ENCODE measurements at regions not wholly inside any gene's neighbourhood (a gene's known extent, or its start where the extent isn't known, plus 50 kb on each side); places are given as distances from the start of the nearest gene placed in this dataset.

DNA sequence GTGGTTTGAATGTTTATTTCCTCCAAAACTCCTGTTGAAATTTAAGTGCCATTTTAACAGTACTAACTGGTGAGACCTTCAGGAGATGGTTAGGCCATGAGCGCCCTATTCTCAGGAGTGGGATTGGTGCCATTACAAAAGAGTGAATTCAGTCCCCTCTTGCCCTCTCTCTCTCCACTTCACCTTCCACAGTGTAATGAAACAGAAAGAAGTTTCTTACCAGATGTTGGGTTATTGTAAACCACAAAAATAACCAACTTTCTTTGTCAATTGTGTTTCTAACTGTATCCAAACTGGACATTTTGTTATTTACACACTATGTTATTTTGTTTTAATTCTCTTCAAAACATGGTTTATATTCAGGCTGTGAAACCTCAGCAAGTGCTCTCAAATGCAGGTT lies 1734.3 kb downstream of the PCDH7 start:
- no peaks in the 10 kb centered on the region for H3K9me3 ChIP-seq (ENCODE audit: insufficient read depth, low read length)
- DNase-seq (ENCODE audit: low read depth, low spot score) = no peak
- no peaks in the 10 kb centered on the region for H3K27me3 ChIP-seq (ENCODE audit: insufficient read depth, insufficient read length)
- H3K4me3 ChIP-seq (ENCODE audit: insufficient read length, low read depth) = no peak overlapping the region
- H3K36me3 ChIP-seq (ENCODE audit: insufficient read depth, insufficient read length, low read length) = no peaks in the 10 kb centered on the region
- TF ChIP-seq YY1 (IDR thresholded peaks at IDR 0.05; ENCODE audit: insufficient read depth, insufficient read length) (no peak), SUZ12 (IDR thresholded peaks at IDR 0.05; ENCODE audit: extremely low read depth, insufficient read depth, insufficient read length) (no peak), ZNF274 (IDR thresholded peaks at IDR 0.05; ENCODE audit: low read depth, low read length) (no peak)
- no peaks in the 10 kb centered on the region for H3K4me1 ChIP-seq (ENCODE audit: insufficient read depth, insufficient read length)
- no peak overlapping the region for H3K9ac ChIP-seq (ENCODE audit: insufficient read length, low read depth)

DNA sequence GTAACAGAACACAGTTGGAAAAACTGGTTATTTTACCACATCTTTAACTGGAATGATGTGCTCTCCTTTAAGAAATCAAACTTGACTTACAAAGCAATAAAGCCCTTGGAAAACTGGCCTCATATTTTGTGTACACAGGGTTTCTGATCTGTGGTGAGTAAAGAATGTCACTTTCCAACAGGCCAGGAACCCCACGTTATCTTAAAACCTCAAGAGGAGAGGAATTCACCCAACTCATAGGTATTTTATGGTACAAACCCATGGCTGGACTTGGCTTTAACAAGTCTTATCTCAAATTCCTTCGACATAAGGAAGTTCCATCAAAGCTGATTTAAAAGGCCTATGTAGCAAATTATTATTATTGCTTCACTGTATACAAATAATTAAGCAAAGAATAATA lies 1735.1 kb downstream of the PCDH7 start:
- Histone ChIP-seq H3K9ac (ENCODE audit: insufficient read length, low read depth) (no peak overlapping the region), H3K27me3 (ENCODE audit: insufficient read depth, insufficient read length) (no peaks in the 10 kb centered on the region), H3K4me1 (ENCODE audit: insufficient read depth, insufficient read length) (no peaks in the 10 kb centered on the region), H3K4me3 (ENCODE audit: insufficient read length, low read depth) (no peak overlapping the region), H3K9me3 (ENCODE audit: insufficient read depth, low read length) (no peaks in the 10 kb centered on the region), H3K36me3 (ENCODE audit: insufficient read depth, insufficient read length, low read length) (no peaks in the 10 kb centered on the region)
- DNase-seq (ENCODE audit: low read depth, low spot score) = no peak
- TF ChIP-seq ZNF274 (IDR thresholded peaks at IDR 0.05; ENCODE audit: low read depth, low read length) (no peak), YY1 (IDR thresholded peaks at IDR 0.05; ENCODE audit: insufficient read depth, insufficient read length) (no peak), SUZ12 (IDR thresholded peaks at IDR 0.05; ENCODE audit: extremely low read depth, insufficient read depth, insufficient read length) (no peak)

DNA sequence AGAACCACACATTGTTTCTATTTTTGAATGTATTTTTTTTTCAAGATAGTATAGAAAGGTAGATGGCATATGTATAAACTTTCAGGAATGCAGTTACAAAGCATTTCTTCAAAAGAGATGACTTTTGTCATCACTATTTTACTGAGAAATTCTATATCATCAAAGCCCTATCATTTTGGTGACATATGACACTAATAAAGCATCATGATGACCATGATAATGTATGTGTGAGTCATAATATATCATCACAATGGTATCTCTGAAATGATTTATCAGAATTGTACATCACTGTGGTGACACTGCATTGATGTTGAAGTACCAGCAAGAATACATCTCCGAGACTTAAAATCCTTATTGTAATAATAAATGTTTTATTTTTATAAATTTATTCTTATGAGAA lies 1740.8 kb downstream of the PCDH7 start:
- H3K4me1 ChIP-seq (ENCODE audit: insufficient read depth, insufficient read length) = no peaks in the 10 kb centered on the region
- DNase-seq (ENCODE audit: low read depth, low spot score) = no peak
- H3K9me3 ChIP-seq (ENCODE audit: insufficient read depth, low read length) = no peaks in the 10 kb centered on the region
- no peaks in the 10 kb centered on the region for H3K36me3 ChIP-seq (ENCODE audit: insufficient read depth, insufficient read length, low read length)
- H3K27me3 ChIP-seq (ENCODE audit: insufficient read depth, insufficient read length) = no peaks in the 10 kb centered on the region
- H3K9ac ChIP-seq (ENCODE audit: insufficient read length, low read depth) = no peak overlapping the region
- no peak overlapping the region for H3K4me3 ChIP-seq (ENCODE audit: insufficient read length, low read depth)
- TF ChIP-seq SUZ12 (IDR thresholded peaks at IDR 0.05; ENCODE audit: extremely low read depth, insufficient read depth, insufficient read length) (no peak), YY1 (IDR thresholded peaks at IDR 0.05; ENCODE audit: insufficient read depth, insufficient read length) (no peak), ZNF274 (IDR thresholded peaks at IDR 0.05; ENCODE audit: low read depth, low read length) (no peak)

DNA sequence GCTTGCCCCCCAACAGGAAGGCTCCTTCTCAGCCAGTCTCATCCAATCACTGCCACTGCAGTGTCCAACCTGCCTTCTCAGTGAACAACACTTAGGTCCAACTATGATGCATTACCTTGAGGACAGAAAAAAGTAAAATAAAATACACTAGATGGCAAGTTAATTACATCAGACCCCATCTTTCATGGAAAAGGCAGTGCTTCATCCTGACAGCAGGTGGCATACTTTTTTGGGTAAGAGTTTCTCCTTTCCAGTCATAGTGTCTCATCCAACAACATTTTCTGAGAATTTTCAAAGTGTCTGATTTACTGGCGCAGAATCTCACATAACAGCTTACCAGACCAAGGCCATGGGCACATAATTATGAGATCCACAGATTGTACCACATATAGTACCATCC lies 1742.8 kb downstream of the PCDH7 start:
- H3K27me3 ChIP-seq (ENCODE audit: insufficient read depth, insufficient read length) = no peaks in the 10 kb centered on the region
- H3K9me3 ChIP-seq (ENCODE audit: insufficient read depth, low read length) = no peaks in the 10 kb centered on the region
- DNase-seq (ENCODE audit: low read depth, low spot score) = no peak
- no peaks in the 10 kb centered on the region for H3K4me1 ChIP-seq (ENCODE audit: insufficient read depth, insufficient read length)
- no peaks in the 10 kb centered on the region for H3K36me3 ChIP-seq (ENCODE audit: insufficient read depth, insufficient read length, low read length)
- H3K4me3 ChIP-seq (ENCODE audit: insufficient read length, low read depth) = no peak overlapping the region
- no peak for TF ChIP-seq ZNF274 (IDR thresholded peaks at IDR 0.05; ENCODE audit: low read depth, low read length)
- TF ChIP-seq SUZ12 (IDR thresholded peaks at IDR 0.05; ENCODE audit: extremely low read depth, insufficient read depth, insufficient read length) = no peak
- no peak for TF ChIP-seq YY1 (IDR thresholded peaks at IDR 0.05; ENCODE audit: insufficient read depth, insufficient read length)
- no peak overlapping the region for H3K9ac ChIP-seq (ENCODE audit: insufficient read length, low read depth)

DNA sequence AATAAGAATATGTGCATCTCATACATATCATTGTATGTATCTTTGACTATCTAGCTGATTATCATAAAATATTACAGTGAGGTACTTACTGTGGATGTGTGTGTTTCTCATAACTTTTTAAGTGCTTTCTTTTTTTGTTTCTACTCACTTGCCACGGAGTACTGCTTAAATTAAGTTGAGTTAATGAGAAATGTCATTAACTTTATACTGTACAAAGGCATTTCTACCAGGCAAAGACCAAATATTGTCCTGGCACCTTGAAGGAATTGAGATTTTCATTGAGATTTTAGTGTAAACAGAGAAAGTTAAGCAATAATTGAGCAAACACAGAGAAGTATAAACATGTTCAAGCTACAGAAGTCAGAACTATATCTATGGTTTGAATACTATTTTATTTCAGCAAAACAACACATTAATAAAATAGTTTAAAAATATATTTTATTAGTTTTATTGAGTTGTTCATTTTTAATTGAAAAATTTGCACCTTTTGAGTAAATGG lies 1750.0 kb downstream of the PCDH7 start:
- no peak overlapping the region for H3K9ac ChIP-seq (ENCODE audit: insufficient read length, low read depth)
- no peaks in the 10 kb centered on the region for H3K27me3 ChIP-seq (ENCODE audit: insufficient read depth, insufficient read length)
- no peak overlapping the region for H3K4me3 ChIP-seq (ENCODE audit: insufficient read length, low read depth)
- no peaks in the 10 kb centered on the region for H3K9me3 ChIP-seq (ENCODE audit: insufficient read depth, low read length)
- no peak for DNase-seq (ENCODE audit: low read depth, low spot score)
- H3K4me1 ChIP-seq (ENCODE audit: insufficient read depth, insufficient read length) = no peaks in the 10 kb centered on the region
- H3K36me3 ChIP-seq (ENCODE audit: insufficient read depth, insufficient read length, low read length) = no peaks in the 10 kb centered on the region
- TF ChIP-seq SUZ12 (IDR thresholded peaks at IDR 0.05; ENCODE audit: extremely low read depth, insufficient read depth, insufficient read length) = no peak
- TF ChIP-seq YY1 (IDR thresholded peaks at IDR 0.05; ENCODE audit: insufficient read depth, insufficient read length) = no peak
- TF ChIP-seq ZNF274 (IDR thresholded peaks at IDR 0.05; ENCODE audit: low read depth, low read length) = no peak

DNA sequence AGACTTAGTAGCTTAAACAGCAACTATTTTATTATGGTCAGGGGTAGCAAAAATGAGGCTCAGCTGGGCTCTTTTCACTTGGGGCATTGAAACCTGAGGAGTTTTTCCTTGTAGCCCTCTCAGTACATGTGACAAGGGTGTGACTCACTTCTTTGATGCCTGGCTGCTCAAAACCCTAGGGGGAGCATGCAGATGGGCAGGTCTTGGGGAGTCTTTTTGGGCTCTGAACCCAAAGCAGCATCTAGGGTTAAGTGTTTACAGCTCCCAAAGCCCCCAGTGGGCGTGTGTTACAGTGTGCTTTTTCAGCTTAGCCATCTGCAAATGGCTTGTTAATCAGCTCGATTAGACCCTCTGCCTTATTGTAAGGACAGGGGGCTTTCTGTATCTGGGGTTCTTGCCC lies 1752.7 kb downstream of the PCDH7 start:
- no peak overlapping the region for H3K4me3 ChIP-seq (ENCODE audit: insufficient read length, low read depth)
- H3K36me3 ChIP-seq (ENCODE audit: insufficient read depth, insufficient read length, low read length) = no peaks in the 10 kb centered on the region
- no peak for DNase-seq (ENCODE audit: low read depth, low spot score)
- no peaks in the 10 kb centered on the region for H3K4me1 ChIP-seq (ENCODE audit: insufficient read depth, insufficient read length)
- TF ChIP-seq SUZ12 (IDR thresholded peaks at IDR 0.05; ENCODE audit: extremely low read depth, insufficient read depth, insufficient read length) (no peak), ZNF274 (IDR thresholded peaks at IDR 0.05; ENCODE audit: low read depth, low read length) (no peak), YY1 (IDR thresholded peaks at IDR 0.05; ENCODE audit: insufficient read depth, insufficient read length) (no peak)
- no peaks in the 10 kb centered on the region for H3K27me3 ChIP-seq (ENCODE audit: insufficient read depth, insufficient read length)
- no peak overlapping the region for H3K9ac ChIP-seq (ENCODE audit: insufficient read length, low read depth)
- H3K9me3 ChIP-seq (ENCODE audit: insufficient read depth, low read length) = no peaks in the 10 kb centered on the region

DNA sequence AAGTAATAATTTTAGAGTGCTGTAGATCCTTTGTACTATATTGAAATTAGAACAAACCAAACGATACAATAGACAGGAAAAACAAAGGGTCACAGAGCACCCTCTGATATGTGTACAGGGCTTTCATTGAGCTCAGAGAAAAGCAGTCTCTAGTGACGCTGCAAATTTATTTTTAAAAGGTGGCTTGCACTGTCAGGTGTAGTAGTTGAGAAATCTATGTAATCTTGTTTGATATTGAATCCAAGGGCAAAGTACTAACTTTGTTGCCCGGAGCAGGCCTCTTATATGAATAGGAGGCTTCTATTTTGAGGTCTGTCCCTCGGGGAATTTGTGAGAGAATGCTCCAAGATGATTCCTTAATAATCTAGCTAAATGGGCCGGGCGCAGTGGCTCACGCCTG lies 1755.5 kb downstream of the PCDH7 start:
- TF ChIP-seq SUZ12 (IDR thresholded peaks at IDR 0.05; ENCODE audit: extremely low read depth, insufficient read depth, insufficient read length) = no peak
- TF ChIP-seq YY1 (IDR thresholded peaks at IDR 0.05; ENCODE audit: insufficient read depth, insufficient read length) = no peak
- H3K9ac ChIP-seq (ENCODE audit: insufficient read length, low read depth) = no peak overlapping the region
- no peak overlapping the region for H3K4me3 ChIP-seq (ENCODE audit: insufficient read length, low read depth)
- H3K36me3 ChIP-seq (ENCODE audit: insufficient read depth, insufficient read length, low read length) = no peaks in the 10 kb centered on the region
- DNase-seq (ENCODE audit: low read depth, low spot score) = no peak
- H3K4me1 ChIP-seq (ENCODE audit: insufficient read depth, insufficient read length) = no peaks in the 10 kb centered on the region
- no peaks in the 10 kb centered on the region for H3K27me3 ChIP-seq (ENCODE audit: insufficient read depth, insufficient read length)
- no peaks in the 10 kb centered on the region for H3K9me3 ChIP-seq (ENCODE audit: insufficient read depth, low read length)

DNA sequence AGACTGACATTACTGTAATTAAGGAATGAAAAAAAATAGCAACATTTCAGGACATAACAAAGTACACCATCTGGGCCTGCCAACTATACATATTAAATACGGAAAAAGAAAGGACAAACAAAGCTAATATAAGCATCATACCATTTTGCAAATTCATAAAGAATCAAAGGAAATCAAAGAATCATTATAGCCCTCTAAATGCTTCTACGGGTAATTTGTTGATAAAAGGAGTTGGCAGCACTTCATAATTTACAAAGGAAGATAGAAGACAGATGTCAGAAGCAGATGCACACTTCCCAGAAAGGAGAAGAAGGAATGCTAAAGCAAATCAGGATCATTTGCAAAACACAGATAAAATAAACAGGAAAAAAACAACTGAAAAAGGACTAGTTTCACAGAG lies 1757.3 kb downstream of the PCDH7 start:
- Histone ChIP-seq H3K36me3 (ENCODE audit: insufficient read depth, insufficient read length, low read length) (no peaks in the 10 kb centered on the region), H3K4me1 (ENCODE audit: insufficient read depth, insufficient read length) (no peaks in the 10 kb centered on the region), H3K4me3 (ENCODE audit: insufficient read length, low read depth) (no peak overlapping the region), H3K9me3 (ENCODE audit: insufficient read depth, low read length) (no peaks in the 10 kb centered on the region), H3K27me3 (ENCODE audit: insufficient read depth, insufficient read length) (no peaks in the 10 kb centered on the region), H3K9ac (ENCODE audit: insufficient read length, low read depth) (no peak overlapping the region)
- no peak for TF ChIP-seq ZNF274 (IDR thresholded peaks at IDR 0.05; ENCODE audit: low read depth, low read length)
- no peak for TF ChIP-seq SUZ12 (IDR thresholded peaks at IDR 0.05; ENCODE audit: extremely low read depth, insufficient read depth, insufficient read length)
- no peak for DNase-seq (ENCODE audit: low read depth, low spot score)

Data from NT2/D1 (cell line).